H1 (cell line): ENCODE measurements at regions not wholly inside any gene's neighbourhood (a gene's known extent, or its start where the extent isn't known, plus 50 kb on each side); places are given as distances from the start of the nearest gene placed in this dataset.

ENCODE experiments used
- EZH2 ChIP-seq: fragments of 200-600 bp; sonication (generic); IDR thresholded peaks from 2 replicates; pipeline ENCODE4 v1.7.1; 2012; ENCODE audit warnings: low read depth, mild to moderate bottlenecking, moderate library complexity, low read length, inconsistent platforms; ENCODE audit not compliant: severe bottlenecking
- GTF2F1 ChIP-seq: IDR thresholded peaks from 2 replicates; pipeline ENCODE4 v1.6.1; 2012; ENCODE audit warnings: low read depth, low read length, improper control_type of control experiment, borderline replicate concordance
- POLR2A ChIP-seq, 2 experiments: IDR thresholded peaks; 1 replicate in 1 of 2; 2 replicates in 1 of 2; pipeline ENCODE4 v1.6.1; 2011; ENCODE audit warnings: low read depth in 2 of 2, low read length in 2 of 2, mild to moderate bottlenecking in 2 of 2; ENCODE audit errors: control extremely low read depth in 1 of 2
- POLR2AphosphoS5 ChIP-seq: IDR thresholded peaks from 2 replicates; pipeline ENCODE4 v1.6.1; 2011; ENCODE audit warnings: low read depth, low read length
- RAD21 ChIP-seq, 2 experiments: IDR thresholded peaks in 1 of 2; conservative IDR thresholded peaks in 1 of 2; 2 replicates each; pipeline ENCODE4 v1.6.1; 2011; ENCODE audit warnings: low read depth in 2 of 2, low read length in 2 of 2, improper control_type of control experiment in 1 of 2, inconsistent platforms in 1 of 2, mild to moderate bottlenecking in 1 of 2, moderate library complexity in 1 of 2
- SIN3A ChIP-seq, 2 experiments: IDR thresholded peaks in 1 of 2; conservative IDR thresholded peaks in 1 of 2; 2 replicates each; pipeline ENCODE4 v1.6.1; 2011 to 2012; ENCODE audit warnings: low read length in 2 of 2, improper control_type of control experiment in 1 of 2, low read depth in 1 of 2, mild to moderate bottlenecking in 1 of 2
- TF ChIP-seq, protein P1 (sequence below), 3 experiments: IDR thresholded peaks; 1 replicate in 2 of 3; 2 replicates in 1 of 3; pipeline versions ENCODE4 v1.5.1 to v1.6.1; 2011; ENCODE audit warnings: low read length in 3 of 3, mild to moderate bottlenecking in 3 of 3, inconsistent platforms in 2 of 3, low read depth in 1 of 3, moderate library complexity in 1 of 3; ENCODE audit not compliant: insufficient read depth in 1 of 3; ENCODE audit errors: control extremely low read depth in 1 of 3

DNA sequence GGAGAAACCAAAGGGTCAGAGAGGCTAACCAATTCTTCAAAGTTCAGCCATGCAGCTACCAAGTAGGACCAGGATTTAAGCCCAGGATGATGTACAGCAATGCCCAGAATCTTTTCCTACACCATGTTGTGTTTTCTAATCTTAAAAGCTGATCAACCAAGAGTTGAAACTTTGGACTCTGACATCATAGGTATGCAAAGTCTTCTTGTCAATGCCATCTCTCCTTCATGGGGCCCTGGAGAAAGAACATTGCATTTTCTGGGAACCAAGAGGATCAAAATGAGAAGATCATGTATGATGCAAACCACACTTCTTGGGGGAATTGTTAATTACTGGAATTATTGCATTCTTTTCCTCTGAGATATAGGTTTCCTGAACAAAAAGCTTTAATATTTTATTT is 54.4 kb upstream of the XPA start:
- TF ChIP-seq SIN3A (conservative IDR thresholded peaks at IDR 0.05 in 1 of 2, IDR thresholded peaks at IDR 0.05 in 1 of 2; ENCODE audit: low read depth in 1 of 2, low read length in 2 of 2) (no peak), POLR2A (IDR thresholded peaks at IDR 0.05; ENCODE audit: control extremely low read depth in 1 of 2, low read depth in 2 of 2, low read length in 2 of 2) (no peak), POLR2AphosphoS5 (no peak), EZH2 (no peak), RAD21 (IDR thresholded peaks at IDR 0.05 in 1 of 2, conservative IDR thresholded peaks at IDR 0.05 in 1 of 2; ENCODE audit: low read depth in 2 of 2, low read length in 2 of 2) (no peak), GTF2F1 (no peak)
- TF ChIP-seq, protein P1, sequence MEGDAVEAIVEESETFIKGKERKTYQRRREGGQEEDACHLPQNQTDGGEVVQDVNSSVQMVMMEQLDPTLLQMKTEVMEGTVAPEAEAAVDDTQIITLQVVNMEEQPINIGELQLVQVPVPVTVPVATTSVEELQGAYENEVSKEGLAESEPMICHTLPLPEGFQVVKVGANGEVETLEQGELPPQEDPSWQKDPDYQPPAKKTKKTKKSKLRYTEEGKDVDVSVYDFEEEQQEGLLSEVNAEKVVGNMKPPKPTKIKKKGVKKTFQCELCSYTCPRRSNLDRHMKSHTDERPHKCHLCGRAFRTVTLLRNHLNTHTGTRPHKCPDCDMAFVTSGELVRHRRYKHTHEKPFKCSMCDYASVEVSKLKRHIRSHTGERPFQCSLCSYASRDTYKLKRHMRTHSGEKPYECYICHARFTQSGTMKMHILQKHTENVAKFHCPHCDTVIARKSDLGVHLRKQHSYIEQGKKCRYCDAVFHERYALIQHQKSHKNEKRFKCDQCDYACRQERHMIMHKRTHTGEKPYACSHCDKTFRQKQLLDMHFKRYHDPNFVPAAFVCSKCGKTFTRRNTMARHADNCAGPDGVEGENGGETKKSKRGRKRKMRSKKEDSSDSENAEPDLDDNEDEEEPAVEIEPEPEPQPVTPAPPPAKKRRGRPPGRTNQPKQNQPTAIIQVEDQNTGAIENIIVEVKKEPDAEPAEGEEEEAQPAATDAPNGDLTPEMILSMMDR (IDR thresholded peaks at IDR 0.05; ENCODE audit: control extremely low read depth in 1 of 3, insufficient read depth in 1 of 3, low read depth in 1 of 3, low read length in 3 of 3): no peak
